Left lung (tissue), 4 donors: ENCODE measurements at regions not wholly inside any gene's neighbourhood (a gene's known extent, or its start where the extent isn't known, plus 50 kb on each side); places are given as distances from the start of the nearest gene placed in this dataset.
"Not testable (repeated sequence)": the region's sequence is repeated elsewhere in the genome, so short reads cannot be mapped to it uniquely, and the experiment has no call there.

ENCODE experiments used
- ATAC-seq: fragments of 200-7000 bp; cut with Tn5 transposase; one replicate; pipeline ENCODE4 v1.9.1; 2020; ENCODE audit warnings: moderate library complexity
- DNase-seq, 4 donors: peaks; one replicate each; pipeline ENCODE4 v3.0.0-alpha.2; 2013 to 2020
- H3K27ac ChIP-seq, 2 donors: fragments of 200-600 bp; sonication (generic) in 1 of 2; one replicate each; pipeline versions ENCODE4 v1.5.0 to v1.8.0; 2020 to 2021
- H3K27me3 ChIP-seq, 2 donors: fragments of 200-600 bp; sonication (generic) in 1 of 2; one replicate each; pipeline versions ENCODE4 v1.5.0 to v1.8.0; 2020 to 2021
- H3K36me3 ChIP-seq, 2 donors: fragments of 200-600 bp; sonication (generic) in 1 of 2; one replicate each; pipeline versions ENCODE4 v1.5.0 to v1.8.0; 2020 to 2021
- H3K4me1 ChIP-seq, 2 donors: fragments of 200-600 bp; one replicate each; pipeline ENCODE4 v1.8.0; 2021
- H3K4me3 ChIP-seq, 2 donors: fragments of 200-600 bp; sonication (generic) in 1 of 2; one replicate each; pipeline versions ENCODE4 v1.5.0 to v1.8.0; 2020 to 2021; ENCODE audit warnings: mild to moderate bottlenecking in 1 of 2
- H3K9me3 ChIP-seq, 2 donors: fragments of 200-600 bp; sonication (generic) in 1 of 2; one replicate each; pipeline versions ENCODE4 v1.5.0 to v1.8.0; 2020 to 2021
- intact Hi-C, 2 donors: fragments of 100-400 bp; cut with DNase I; formaldehyde crosslinking; loops; one replicate each; pipeline versions ENCODE4 v1.11.2 to v1.14.2; 2022
- TF ChIP-seq, protein P1 (sequence below), 2 donors: fragments of 200-600 bp; sonication (generic) in 1 of 2; IDR thresholded peaks; one replicate each; pipeline versions ENCODE4 v1.5.0 to v1.8.0; 2021; ENCODE audit warnings: antibody characterized with exemption in 2 of 2
- donor health status: DM: no; HTN: yes; CAD: no.
- donor health status: DM: no; HTN: no; CAD: no.

DNA sequence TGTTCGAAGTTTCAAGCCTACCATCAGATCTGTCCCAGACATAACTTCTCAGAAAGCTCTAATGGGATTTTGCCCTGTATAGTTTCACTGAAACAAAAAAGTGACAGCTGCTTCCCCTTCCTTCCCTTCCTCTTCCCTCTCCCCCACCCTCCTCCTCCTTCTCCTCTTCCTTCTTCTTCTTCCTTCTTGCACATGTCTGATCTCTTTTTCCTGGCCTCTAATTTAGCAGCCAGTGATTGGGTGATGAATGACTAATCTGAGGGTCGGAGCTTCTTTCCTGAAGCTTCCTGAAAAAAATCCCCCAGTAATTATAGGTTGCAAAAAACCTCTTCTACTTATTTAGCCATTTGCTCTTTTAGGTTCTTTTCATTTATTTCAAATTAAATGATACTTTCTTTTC lies 168.7 kb downstream of the POTEB3 start:
- DNase-seq (no peak), ATAC-seq (no peak)
- intact Hi-C loops: no loop called here
- TF ChIP-seq, protein P1, sequence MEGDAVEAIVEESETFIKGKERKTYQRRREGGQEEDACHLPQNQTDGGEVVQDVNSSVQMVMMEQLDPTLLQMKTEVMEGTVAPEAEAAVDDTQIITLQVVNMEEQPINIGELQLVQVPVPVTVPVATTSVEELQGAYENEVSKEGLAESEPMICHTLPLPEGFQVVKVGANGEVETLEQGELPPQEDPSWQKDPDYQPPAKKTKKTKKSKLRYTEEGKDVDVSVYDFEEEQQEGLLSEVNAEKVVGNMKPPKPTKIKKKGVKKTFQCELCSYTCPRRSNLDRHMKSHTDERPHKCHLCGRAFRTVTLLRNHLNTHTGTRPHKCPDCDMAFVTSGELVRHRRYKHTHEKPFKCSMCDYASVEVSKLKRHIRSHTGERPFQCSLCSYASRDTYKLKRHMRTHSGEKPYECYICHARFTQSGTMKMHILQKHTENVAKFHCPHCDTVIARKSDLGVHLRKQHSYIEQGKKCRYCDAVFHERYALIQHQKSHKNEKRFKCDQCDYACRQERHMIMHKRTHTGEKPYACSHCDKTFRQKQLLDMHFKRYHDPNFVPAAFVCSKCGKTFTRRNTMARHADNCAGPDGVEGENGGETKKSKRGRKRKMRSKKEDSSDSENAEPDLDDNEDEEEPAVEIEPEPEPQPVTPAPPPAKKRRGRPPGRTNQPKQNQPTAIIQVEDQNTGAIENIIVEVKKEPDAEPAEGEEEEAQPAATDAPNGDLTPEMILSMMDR (IDR thresholded peaks at IDR 0.05): no peak
- Histone ChIP-seq H3K9me3 (no peaks in the 10 kb centered on the region), H3K4me3 (no peak overlapping the region), H3K27me3 (no peaks in the 10 kb centered on the region), H3K4me1 (no peaks in the 10 kb centered on the region), H3K27ac (no peak overlapping the region), H3K36me3 (no peaks in the 10 kb centered on the region)

DNA sequence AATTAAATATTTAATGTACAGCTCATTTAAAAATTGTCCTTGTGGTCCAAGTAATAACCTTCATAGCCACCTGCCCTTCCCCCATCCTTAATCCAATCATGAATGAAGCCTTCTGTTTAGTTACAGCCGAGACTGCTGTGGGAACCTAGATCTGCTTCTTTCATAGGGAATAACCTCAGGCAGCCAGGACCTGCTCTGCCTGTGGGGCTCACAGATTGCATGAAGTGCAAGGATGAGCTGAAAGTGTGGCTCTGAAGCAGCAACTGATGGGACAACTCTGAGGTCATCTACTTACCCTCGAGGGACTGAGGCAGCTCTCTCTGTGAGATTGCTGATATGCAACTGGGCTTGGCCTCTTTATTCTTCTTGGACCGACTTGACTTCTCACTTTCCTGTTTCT lies 169.8 kb downstream of the POTEB3 start:
- Histone ChIP-seq H3K9me3 (no peaks in the 10 kb centered on the region), H3K4me1 (no peaks in the 10 kb centered on the region), H3K36me3 (no peaks in the 10 kb centered on the region), H3K27ac (no peak overlapping the region), H3K4me3 (no peak overlapping the region), H3K27me3 (no peaks in the 10 kb centered on the region)
- intact Hi-C loops: no loop called here
- TF ChIP-seq, protein P1 (IDR thresholded peaks at IDR 0.05): no peak
- DNase-seq (no peak), ATAC-seq (no peak)

DNA sequence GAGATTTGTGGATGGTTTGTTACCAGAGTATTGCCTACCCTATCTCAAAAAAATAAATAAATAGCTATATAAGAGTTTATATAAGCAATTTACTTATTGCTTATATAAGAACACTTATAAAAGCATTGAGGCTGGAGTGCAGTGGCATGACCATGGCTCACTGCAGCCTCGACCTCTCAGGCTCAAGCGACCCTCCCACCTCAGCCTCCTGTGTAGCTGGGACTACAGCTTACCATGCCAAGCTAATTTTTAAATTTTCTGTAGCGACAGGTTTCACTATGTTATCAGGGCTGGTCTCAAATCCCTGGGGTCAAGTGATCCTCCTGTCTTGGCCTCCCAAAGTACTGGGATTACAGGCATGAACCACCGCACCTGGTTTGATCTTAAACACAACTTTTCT lies 170.6 kb downstream of the POTEB3 start:
- DNase-seq: peak in 1 of 4 donors; percentile 53
- H3K9me3 ChIP-seq, H3K27ac ChIP-seq, H3K4me1 ChIP-seq, H3K4me3 ChIP-seq, intact Hi-C loops, ATAC-seq, H3K27me3 ChIP-seq, H3K36me3 ChIP-seq: not testable (repeated sequence)

DNA sequence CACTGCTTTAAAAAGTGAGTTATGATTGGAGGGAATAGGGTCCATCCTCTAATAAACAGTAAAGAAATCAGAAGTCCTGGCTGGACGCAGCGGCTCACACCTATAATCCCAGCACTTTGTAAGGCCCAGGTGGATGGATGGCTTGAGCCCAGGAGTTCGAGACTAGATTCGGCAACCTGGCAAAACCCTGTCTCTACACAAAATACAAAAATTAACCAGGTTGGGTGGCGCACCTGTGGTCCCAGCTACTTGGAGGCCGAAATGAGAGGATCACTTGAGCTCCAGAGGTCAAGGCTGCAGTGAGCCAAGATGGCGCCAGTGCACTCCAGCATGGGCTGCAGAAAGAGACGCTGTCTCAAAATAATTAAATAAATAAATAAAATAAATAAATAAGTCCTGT lies 171.2 kb downstream of the POTEB3 start:
- DNase-seq (peak in 1 of 4 donors; percentile 49), ATAC-seq (no peak)
- TF ChIP-seq, protein P1 (IDR thresholded peaks at IDR 0.05): no peak
- H3K36me3 ChIP-seq: no peaks in the 10 kb centered on the region
- intact Hi-C loops: no loop called here
- no peak overlapping the region for H3K4me3 ChIP-seq
- no peaks in the 10 kb centered on the region for H3K9me3 ChIP-seq
- H3K4me1 ChIP-seq: no peaks in the 10 kb centered on the region
- no peak overlapping the region for H3K27ac ChIP-seq
- H3K27me3 ChIP-seq: no peaks in the 10 kb centered on the region

DNA sequence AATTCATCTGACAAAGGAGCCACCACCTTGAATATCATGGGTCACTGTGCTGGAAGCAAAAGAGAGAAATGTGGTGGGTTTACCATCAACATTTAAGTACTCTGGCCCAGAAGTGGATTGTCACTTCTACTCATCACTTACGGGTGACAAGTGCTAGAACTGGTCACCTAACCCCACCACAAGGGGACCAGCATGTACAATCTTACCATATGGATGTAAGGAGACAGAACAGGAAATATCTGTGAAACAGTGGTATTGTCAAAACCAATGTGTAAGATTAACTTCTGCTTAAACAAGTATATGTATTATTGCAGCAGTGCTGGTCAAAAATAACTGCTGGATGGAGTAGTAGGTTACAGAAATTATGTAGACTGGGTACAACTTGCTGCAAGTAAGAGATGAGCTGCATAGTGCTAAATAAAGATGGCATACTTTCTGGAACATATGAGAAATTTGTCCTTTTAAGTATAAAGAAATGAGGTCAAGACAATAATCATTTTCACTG lies 171.8 kb downstream of the POTEB3 start:
- no peak for DNase-seq
- no peaks in the 10 kb centered on the region for H3K9me3 ChIP-seq
- ATAC-seq: no peak
- H3K4me3 ChIP-seq: no peak overlapping the region
- TF ChIP-seq, protein P1 (IDR thresholded peaks at IDR 0.05): no peak
- H3K27ac ChIP-seq: no peak overlapping the region
- no peaks in the 10 kb centered on the region for H3K27me3 ChIP-seq
- intact Hi-C loops: no loop called here
- no peaks in the 10 kb centered on the region for H3K36me3 ChIP-seq
- no peaks in the 10 kb centered on the region for H3K4me1 ChIP-seq

DNA sequence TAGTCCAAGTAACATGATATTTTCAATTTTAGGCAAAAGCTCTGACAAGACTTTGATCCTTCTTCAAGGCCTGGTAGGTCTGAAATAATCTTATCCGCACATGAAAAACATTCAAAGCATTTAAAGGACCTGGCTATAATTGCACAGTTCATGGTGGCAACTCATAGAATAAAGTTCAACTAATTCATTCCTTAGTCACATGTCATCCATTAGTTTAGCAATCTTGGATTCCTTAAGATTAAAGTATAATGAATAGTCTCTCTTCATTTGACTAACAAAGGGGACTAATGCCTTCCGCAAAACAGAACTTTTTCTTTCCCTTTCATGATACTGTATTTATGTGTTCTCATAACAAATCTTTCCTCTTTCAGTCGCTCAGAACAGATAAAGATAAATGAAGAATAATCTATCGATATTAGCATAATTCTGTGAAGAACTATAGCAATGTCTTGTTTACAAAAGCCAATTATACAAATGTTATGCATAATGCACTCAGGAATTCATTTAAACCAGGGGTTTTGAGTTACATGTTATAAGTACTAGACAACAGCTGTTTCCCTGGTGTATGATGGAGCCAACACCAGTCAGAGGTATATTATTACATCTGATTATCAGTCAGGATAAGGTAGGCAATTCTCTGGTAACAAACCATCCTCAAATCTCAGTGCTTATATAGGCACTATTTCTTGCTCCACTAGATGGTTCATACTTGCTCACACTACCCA lies 172.5 kb downstream of the POTEB3 start:
- DNase-seq: no peak
- Histone ChIP-seq H3K9me3 (no peaks in the 10 kb centered on the region), H3K4me3 (no peak overlapping the region), H3K27me3 (no peaks in the 10 kb centered on the region), H3K36me3 (no peaks in the 10 kb centered on the region), H3K4me1 (no peaks in the 10 kb centered on the region), H3K27ac (no peak overlapping the region)
- TF ChIP-seq, protein P1 (IDR thresholded peaks at IDR 0.05): no peak
- no peak for ATAC-seq
- intact Hi-C loops: no loop called here
